Astrocyte (in vitro differentiated cells and primary cell): ENCODE measurements at regions not wholly inside any gene's neighbourhood (a gene's known extent, or its start where the extent isn't known, plus 50 kb on each side); places are given as distances from the start of the nearest gene placed in this dataset.

Experiments
- DNase-seq: peaks from one replicate; pipeline ENCODE4 v3.0.0-alpha.2; 2010; ENCODE audit warnings: low read depth
- FAIRE-seq: peaks from 2 replicates; lab custom pipeline; 2011; peaks lifted over from hg19 to GRCh38; lab: Jason Lieb, UNC
- H2AFZ ChIP-seq: 2 replicates; pipeline ENCODE4 v1.6.0; 2012; ENCODE audit warnings: low read depth, low read length, inconsistent platforms
- H3K27ac ChIP-seq: 2 replicates; pipeline ENCODE4 v1.5.1; 2011; ENCODE audit warnings: low read depth, low read length, inconsistent platforms
- H3K27me3 ChIP-seq: 2 replicates; pipeline ENCODE4 v1.6.0; 2011; ENCODE audit warnings: low read length, inconsistent platforms; ENCODE audit not compliant: insufficient read depth
- H3K36me3 ChIP-seq: 2 replicates; pipeline ENCODE4 v1.5.1; 2011; ENCODE audit warnings: low read length, inconsistent platforms; ENCODE audit not compliant: insufficient read depth
- H3K4me1 ChIP-seq: 2 replicates; pipeline ENCODE4 v1.5.1; 2011; ENCODE audit warnings: low read length, inconsistent platforms; ENCODE audit not compliant: insufficient read depth
- H3K4me2 ChIP-seq: 2 replicates; pipeline ENCODE4 v1.6.0; 2012; ENCODE audit warnings: low read length, inconsistent platforms
- H3K4me3 ChIP-seq: 2 replicates; pipeline ENCODE4 v1.5.1; 2011; ENCODE audit warnings: low read depth, mild to moderate bottlenecking, low read length, inconsistent platforms; ENCODE audit not compliant: insufficient read depth
- H3K79me2 ChIP-seq: 2 replicates; pipeline ENCODE4 v1.6.0; 2012; ENCODE audit warnings: mild to moderate bottlenecking, low read length, inconsistent platforms; ENCODE audit not compliant: insufficient read depth
- H3K9ac ChIP-seq: 2 replicates; pipeline ENCODE4 v1.6.0; 2012; ENCODE audit warnings: mild to moderate bottlenecking, low read length, inconsistent platforms
- H3K9me3 ChIP-seq: 2 replicates; pipeline ENCODE4 v1.5.1; 2012; ENCODE audit warnings: low read depth, mild to moderate bottlenecking, low read length, inconsistent platforms; ENCODE audit not compliant: insufficient read depth
- H4K20me1 ChIP-seq: 2 replicates; pipeline ENCODE4 v1.6.0; 2012; ENCODE audit warnings: low read length, inconsistent platforms; ENCODE audit not compliant: insufficient read depth
- H3K27ac Mint-ChIP-seq: one replicate; pipeline ENCODE4 v1.8.0; 2021; ENCODE audit warnings: mild to moderate bottlenecking, mixed read lengths; ENCODE audit not compliant: unreplicated experiment
- H3K27me3 Mint-ChIP-seq: one replicate; pipeline ENCODE4 v1.8.0; 2021; ENCODE audit warnings: low read depth, mixed read lengths; ENCODE audit not compliant: unreplicated experiment
- H3K36me3 Mint-ChIP-seq: one replicate; pipeline ENCODE4 v1.8.0; 2021; ENCODE audit warnings: low read depth, mixed read lengths; ENCODE audit not compliant: unreplicated experiment
- H3K4me1 Mint-ChIP-seq: one replicate; pipeline ENCODE4 v1.8.0; 2021; ENCODE audit warnings: low read depth, mixed read lengths; ENCODE audit not compliant: unreplicated experiment
- H3K4me3 Mint-ChIP-seq: one replicate; pipeline ENCODE4 v1.8.0; 2021; ENCODE audit warnings: mild to moderate bottlenecking, moderate library complexity, mixed read lengths; ENCODE audit not compliant: unreplicated experiment
- H3K9me3 Mint-ChIP-seq: one replicate; pipeline ENCODE4 v1.8.0; 2021; ENCODE audit warnings: mild to moderate bottlenecking, mixed read lengths; ENCODE audit not compliant: unreplicated experiment
- EZH2 ChIP-seq: IDR thresholded peaks from 2 replicates; pipeline ENCODE4 v1.6.1; 2012; ENCODE audit warnings: mild to moderate bottlenecking, low read length, inconsistent platforms; ENCODE audit not compliant: insufficient read depth
- TF ChIP-seq, protein P1 (sequence below): IDR thresholded peaks from 2 replicates; pipeline ENCODE4 v1.5.1; 2011; ENCODE audit warnings: low read depth, mild to moderate bottlenecking, inconsistent platforms, low read length, moderate library complexity; ENCODE audit not compliant: insufficient read depth

DNA sequence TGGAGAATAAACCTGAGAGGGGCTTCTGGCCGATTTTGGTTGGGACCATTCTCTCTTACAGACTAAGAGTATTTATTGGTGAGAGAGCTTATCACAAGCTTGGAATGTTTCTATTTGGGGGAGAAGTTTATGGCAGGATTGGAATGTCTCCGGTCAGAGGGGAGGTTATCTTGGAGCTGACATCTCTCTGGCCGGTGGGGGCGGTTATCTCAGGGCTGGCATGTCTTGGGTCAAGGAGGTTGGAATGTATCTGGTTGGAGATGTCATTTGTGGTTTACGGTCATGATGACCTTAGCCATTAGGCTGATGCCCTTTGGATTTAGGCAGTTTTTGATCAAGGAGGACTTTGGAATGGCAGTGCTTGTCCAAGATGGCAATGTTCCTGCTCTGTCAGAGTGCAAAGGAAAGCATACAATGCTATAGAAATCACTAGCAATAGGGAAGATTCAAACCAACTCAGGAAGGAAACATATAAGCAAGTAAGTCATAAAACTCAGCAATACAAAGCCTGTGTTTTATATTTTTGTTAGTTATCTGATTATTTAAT lies 362.4 kb upstream of the LRATD1 start:
- no peak overlapping the region for H3K9ac ChIP-seq
- TF ChIP-seq EZH2: no peak
- TF ChIP-seq, protein P1, sequence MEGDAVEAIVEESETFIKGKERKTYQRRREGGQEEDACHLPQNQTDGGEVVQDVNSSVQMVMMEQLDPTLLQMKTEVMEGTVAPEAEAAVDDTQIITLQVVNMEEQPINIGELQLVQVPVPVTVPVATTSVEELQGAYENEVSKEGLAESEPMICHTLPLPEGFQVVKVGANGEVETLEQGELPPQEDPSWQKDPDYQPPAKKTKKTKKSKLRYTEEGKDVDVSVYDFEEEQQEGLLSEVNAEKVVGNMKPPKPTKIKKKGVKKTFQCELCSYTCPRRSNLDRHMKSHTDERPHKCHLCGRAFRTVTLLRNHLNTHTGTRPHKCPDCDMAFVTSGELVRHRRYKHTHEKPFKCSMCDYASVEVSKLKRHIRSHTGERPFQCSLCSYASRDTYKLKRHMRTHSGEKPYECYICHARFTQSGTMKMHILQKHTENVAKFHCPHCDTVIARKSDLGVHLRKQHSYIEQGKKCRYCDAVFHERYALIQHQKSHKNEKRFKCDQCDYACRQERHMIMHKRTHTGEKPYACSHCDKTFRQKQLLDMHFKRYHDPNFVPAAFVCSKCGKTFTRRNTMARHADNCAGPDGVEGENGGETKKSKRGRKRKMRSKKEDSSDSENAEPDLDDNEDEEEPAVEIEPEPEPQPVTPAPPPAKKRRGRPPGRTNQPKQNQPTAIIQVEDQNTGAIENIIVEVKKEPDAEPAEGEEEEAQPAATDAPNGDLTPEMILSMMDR: no peak
- H3K27me3 Mint-ChIP-seq: no peaks in the 10 kb centered on the region
- H3K79me2 ChIP-seq: no peaks in the 10 kb centered on the region
- no peaks in the 10 kb centered on the region for H3K4me1 ChIP-seq
- peaks cover 7% of the 10 kb centered on the region for H3K9me3 Mint-ChIP-seq
- H3K4me3 ChIP-seq: no peak overlapping the region
- no peaks in the 10 kb centered on the region for H3K9me3 ChIP-seq
- H3K36me3 Mint-ChIP-seq: no peaks in the 10 kb centered on the region
- no peaks in the 10 kb centered on the region for H3K36me3 ChIP-seq
- H3K4me3 Mint-ChIP-seq: no peak overlapping the region
- H3K4me2 ChIP-seq: no peak overlapping the region
- H3K27me3 ChIP-seq: no peaks in the 10 kb centered on the region
- no peak for DNase-seq
- no peak for FAIRE-seq
- no peak overlapping the region for H2AFZ ChIP-seq
- H3K27ac Mint-ChIP-seq: no peak overlapping the region
- H3K27ac ChIP-seq: no peak overlapping the region
- peaks cover 7% of the 10 kb centered on the region for H3K4me1 Mint-ChIP-seq
- no peaks in the 10 kb centered on the region for H4K20me1 ChIP-seq

DNA sequence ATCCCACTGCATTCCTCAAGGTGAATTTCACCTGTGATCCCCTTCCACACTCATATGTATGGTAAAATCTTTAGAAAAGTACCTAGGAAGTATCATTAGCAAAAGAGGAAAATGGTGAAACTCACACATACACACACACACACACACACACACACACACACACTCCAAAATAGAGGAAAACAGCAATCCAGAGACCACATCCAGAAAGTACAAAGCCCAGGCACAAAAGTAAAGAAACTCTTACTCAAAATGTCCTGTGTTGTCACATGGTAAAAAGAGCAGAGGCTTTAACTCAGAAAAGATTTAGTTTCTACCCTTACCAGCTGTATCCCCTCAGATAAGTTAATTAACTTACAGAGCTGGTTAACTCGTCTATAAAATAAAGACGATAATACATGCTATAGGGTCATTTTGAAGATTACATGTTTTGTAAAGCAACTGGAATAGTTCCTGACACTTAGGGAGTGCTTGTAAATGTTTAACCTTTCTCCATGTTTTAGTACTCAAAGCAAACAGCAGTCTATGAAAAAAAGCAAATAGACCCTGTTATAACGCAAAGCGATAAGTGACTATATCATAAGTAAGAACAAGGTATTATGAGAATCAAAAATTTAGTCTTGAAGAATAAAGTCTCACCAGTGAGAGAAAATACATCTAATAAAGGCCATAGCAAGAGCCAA lies 360.0 kb upstream of the LRATD1 start:
- no peak overlapping the region for H2AFZ ChIP-seq
- no peak for DNase-seq
- Mint-ChIP-seq H3K36me3 (no peaks in the 10 kb centered on the region), H3K4me1 (peaks cover 7% of the 10 kb centered on the region), H3K27ac (no peak overlapping the region), H3K4me3 (no peak overlapping the region), H3K27me3 (no peaks in the 10 kb centered on the region), H3K9me3 (peaks cover 7% of the 10 kb centered on the region)
- H4K20me1 ChIP-seq: no peaks in the 10 kb centered on the region
- no peaks in the 10 kb centered on the region for H3K4me1 ChIP-seq
- H3K4me3 ChIP-seq: no peak overlapping the region
- H3K4me2 ChIP-seq: no peak overlapping the region
- no peaks in the 10 kb centered on the region for H3K36me3 ChIP-seq
- no peaks in the 10 kb centered on the region for H3K79me2 ChIP-seq
- FAIRE-seq: no peak
- no peaks in the 10 kb centered on the region for H3K27me3 ChIP-seq
- no peaks in the 10 kb centered on the region for H3K9me3 ChIP-seq
- TF ChIP-seq, protein P1: no peak
- no peak for TF ChIP-seq EZH2
- no peak overlapping the region for H3K9ac ChIP-seq
- no peak overlapping the region for H3K27ac ChIP-seq

DNA sequence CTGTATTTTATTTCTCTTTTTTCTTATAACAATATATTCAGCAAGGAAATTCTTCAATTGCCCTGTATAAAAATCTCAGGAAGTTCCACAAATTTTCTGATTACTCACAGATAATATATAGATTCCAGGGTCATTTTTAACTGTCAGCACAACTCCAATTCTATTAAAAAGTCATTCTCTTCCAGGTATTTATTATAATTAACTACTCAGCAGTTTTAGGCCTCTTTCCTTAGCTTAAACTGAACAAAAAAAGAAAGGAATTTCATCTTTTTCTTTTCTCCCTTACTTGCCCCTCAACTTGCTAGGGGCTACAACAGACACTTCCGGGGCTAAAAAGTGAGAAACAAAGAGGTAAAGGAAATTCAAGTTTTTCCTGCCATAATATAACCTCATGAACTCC lies 358.9 kb upstream of the LRATD1 start:
- no peak overlapping the region for H3K4me2 ChIP-seq
- Mint-ChIP-seq H3K9me3 (peaks cover 7% of the 10 kb centered on the region), H3K36me3 (no peaks in the 10 kb centered on the region), H3K4me1 (peaks cover 7% of the 10 kb centered on the region), H3K27me3 (no peaks in the 10 kb centered on the region), H3K4me3 (no peak overlapping the region), H3K27ac (no peak overlapping the region)
- H3K27ac ChIP-seq: no peak overlapping the region
- no peak for DNase-seq
- H3K36me3 ChIP-seq: no peaks in the 10 kb centered on the region
- H3K9me3 ChIP-seq: no peaks in the 10 kb centered on the region
- no peaks in the 10 kb centered on the region for H3K79me2 ChIP-seq
- H3K4me1 ChIP-seq: no peaks in the 10 kb centered on the region
- H3K4me3 ChIP-seq: no peak overlapping the region
- TF ChIP-seq EZH2: no peak
- TF ChIP-seq, protein P1: no peak
- no peak for FAIRE-seq
- no peaks in the 10 kb centered on the region for H4K20me1 ChIP-seq
- no peak overlapping the region for H2AFZ ChIP-seq
- H3K27me3 ChIP-seq: no peaks in the 10 kb centered on the region
- no peak overlapping the region for H3K9ac ChIP-seq
